GM19372 (cell line): ENCODE measurements at regions not wholly inside any gene's neighbourhood (a gene's known extent, or its start where the extent isn't known, plus 50 kb on each side); places are given as distances from the start of the nearest gene placed in this dataset.

Experiments used
- ATAC-seq: cut with Tn5 transposase; IDR thresholded peaks from one replicate; pipeline ENCODE4 v1.9.1; 2021; ENCODE audit warnings: mild to moderate bottlenecking, low read depth, moderate library complexity; ENCODE audit not compliant: unreplicated experiment

- ATAC-seq = no peak
These were observed 361.2 kb downstream of the SUCLA2 start for GRCh38 chr13:47639738-47640447.

GRCh38 chr13:47638627-47639026 lies 362.4 kb downstream of the SUCLA2 start:
- no peak for ATAC-seq

GRCh38 chr13:47632311-47632710 lies 368.8 kb downstream of the SUCLA2 start:
- ATAC-seq = no peak

GRCh38 chr13:47628666-47629065 lies 372.4 kb downstream of the SUCLA2 start:
- ATAC-seq = no peak

- no peak for ATAC-seq
These were observed 377.2 kb downstream of the SUCLA2 start for GRCh38 chr13:47623862-47624261.

- no peak for ATAC-seq
These were observed 379.1 kb downstream of the SUCLA2 start for GRCh38 chr13:47621931-47622330.

GRCh38 chr13:47611664-47612288 lies 389.3 kb downstream of the SUCLA2 start:
- no peak for ATAC-seq

- ATAC-seq = no peak
These were observed 390.4 kb downstream of the SUCLA2 start for GRCh38 chr13:47610687-47611086.

GRCh38 chr13:47603365-47603764 lies 397.7 kb downstream of the SUCLA2 start:
- ATAC-seq = no peak

- no peak for ATAC-seq
These were observed 402.6 kb downstream of the SUCLA2 start for GRCh38 chr13:47598340-47598911.

GRCh38 chr13:47594833-47595232 lies 406.2 kb downstream of the SUCLA2 start:
- ATAC-seq = no peak

- ATAC-seq = no peak
These were observed 408.8 kb downstream of the SUCLA2 start for GRCh38 chr13:47592256-47592655.

- ATAC-seq = no peak
These were observed 412.4 kb downstream of the SUCLA2 start for GRCh38 chr13:47588676-47589075.

- ATAC-seq = no peak
These were observed 428.7 kb downstream of the SUCLA2 start for GRCh38 chr13:47572375-47572774.

- ATAC-seq = no peak
These were observed 437.0 kb downstream of the SUCLA2 start for GRCh38 chr13:47564041-47564440.

GRCh38 chr13:47556703-47557102 lies 444.4 kb downstream of the SUCLA2 start:
- ATAC-seq = no peak

GRCh38 chr13:47555235-47555634 lies 445.8 kb downstream of the SUCLA2 start:
- no peak for ATAC-seq

GRCh38 chr13:47553329-47553977 lies 447.6 kb downstream of the SUCLA2 start:
- ATAC-seq = no peak

- no peak for ATAC-seq
These were observed 451.8 kb downstream of the SUCLA2 start for GRCh38 chr13:47549219-47549752.

- no peak for ATAC-seq
These were observed 452.7 kb downstream of the SUCLA2 start for GRCh38 chr13:47548294-47548840.
